ENCODE measurements at regions not wholly inside any gene's neighbourhood (a gene's known extent, or its start where the extent isn't known, plus 50 kb on each side); places are given as distances from the start of the nearest gene placed in this dataset.
"Not testable (repeated sequence)": the region's sequence is repeated elsewhere in the genome, so short reads cannot be mapped to it uniquely, and the experiment has no call there.

- not testable (repeated sequence) for TF ChIP-seq ELF4 (IDR thresholded peaks at IDR 0.05); SP1 (IDR thresholded peaks at IDR 0.05); TARDBP (IDR thresholded peaks at IDR 0.05); ARNT (IDR thresholded peaks at IDR 0.05); BHLHE40 (IDR thresholded peaks at IDR 0.05; ENCODE audit: borderline replicate concordance); CTBP1 (IDR thresholded peaks at IDR 0.05; ENCODE audit: borderline replicate concordance); L3MBTL2 (conservative IDR thresholded peaks at IDR 0.05); SUZ12 (IDR thresholded peaks at IDR 0.05); PKNOX1 (IDR thresholded peaks at IDR 0.05); ZNF384 (IDR thresholded peaks at IDR 0.05)
These were observed 292.5 kb downstream of the C11orf87 start for GRCh38 chr11:109714444-109714843.
